Tibial nerve (tissue), 4 donors: ENCODE measurements at regions not wholly inside any gene's neighbourhood (a gene's known extent, or its start where the extent isn't known, plus 50 kb on each side); places are given as distances from the start of the nearest gene placed in this dataset.
A peak's percentile ranks its signal among the peaks of the same experiment; 100 is the strongest.
"Not testable (repeated sequence)": the region's sequence is repeated elsewhere in the genome, so short reads cannot be mapped to it uniquely, and the experiment has no call there.

Experiments used
- DNase-seq, 2 donors: peaks; one replicate each; pipeline ENCODE4 v3.0.0-alpha.2; 2019; ENCODE audit warnings: low spot score in 2 of 2
- H3K27ac ChIP-seq, 4 donors: fragments of 200-600 bp; sonication (generic) in 3 of 4; one replicate each; pipeline ENCODE4 v1.5.1; 2017 to 2019; ENCODE audit warnings: mild to moderate bottlenecking in 1 of 4
- H3K27me3 ChIP-seq, 2 donors: fragments of 200-600 bp; sonication (generic) in 1 of 2; one replicate each; pipeline versions ENCODE4 v1.5.1 to v1.6.0; 2017 to 2019
- H3K36me3 ChIP-seq, 3 donors: fragments of 200-600 bp; sonication (generic); one replicate each; pipeline ENCODE4 v1.5.1; 2018 to 2019
- H3K4me1 ChIP-seq, 4 donors: fragments of 200-600 bp; sonication (generic) in 3 of 4; one replicate each; pipeline ENCODE4 v1.5.1; 2017 to 2019
- H3K4me3 ChIP-seq, 4 donors: fragments of 200-600 bp; sonication (generic) in 3 of 4; one replicate each; pipeline ENCODE4 v1.5.1; 2017 to 2019; ENCODE audit warnings: mild to moderate bottlenecking in 1 of 4, moderate library complexity in 1 of 4
- H3K9me3 ChIP-seq, 4 donors: fragments of 200-600 bp; sonication (generic) in 3 of 4; one replicate each; pipeline ENCODE4 v1.5.1; 2017 to 2019
- EP300 ChIP-seq, 2 donors: sonication (generic); formaldehyde crosslinking; IDR thresholded peaks; one replicate each; pipeline ENCODE4 v1.6.1; 2017; ENCODE audit warnings: antibody characterized with exemption in 2 of 2, mild to moderate bottlenecking in 1 of 2
- POLR2A ChIP-seq, 2 donors: fragments of 450-650 bp; IDR thresholded peaks; one replicate each; pipeline ENCODE4 v1.6.1; 2017; ENCODE audit warnings: antibody characterized with exemption in 2 of 2, mild to moderate bottlenecking in 2 of 2, moderate library complexity in 2 of 2
- WGBS, 2 donors: methylation state at CpG; one replicate each; pipeline ENCODE4 v1.1.5; 2018; 5-methylcytosine and 5-hydroxymethylcytosine counted together
- TF ChIP-seq, protein P1 (sequence below), 5 experiments: fragments of 200-600 bp in 3 of 5; fragments of 450-650 bp in 2 of 5; sonication (generic) in 3 of 5; IDR thresholded peaks; one replicate each; pipeline ENCODE4 v1.5.1; 2016 to 2019; ENCODE audit warnings: antibody characterized with exemption in 5 of 5, mild to moderate bottlenecking in 3 of 5, moderate library complexity in 2 of 5

DNA sequence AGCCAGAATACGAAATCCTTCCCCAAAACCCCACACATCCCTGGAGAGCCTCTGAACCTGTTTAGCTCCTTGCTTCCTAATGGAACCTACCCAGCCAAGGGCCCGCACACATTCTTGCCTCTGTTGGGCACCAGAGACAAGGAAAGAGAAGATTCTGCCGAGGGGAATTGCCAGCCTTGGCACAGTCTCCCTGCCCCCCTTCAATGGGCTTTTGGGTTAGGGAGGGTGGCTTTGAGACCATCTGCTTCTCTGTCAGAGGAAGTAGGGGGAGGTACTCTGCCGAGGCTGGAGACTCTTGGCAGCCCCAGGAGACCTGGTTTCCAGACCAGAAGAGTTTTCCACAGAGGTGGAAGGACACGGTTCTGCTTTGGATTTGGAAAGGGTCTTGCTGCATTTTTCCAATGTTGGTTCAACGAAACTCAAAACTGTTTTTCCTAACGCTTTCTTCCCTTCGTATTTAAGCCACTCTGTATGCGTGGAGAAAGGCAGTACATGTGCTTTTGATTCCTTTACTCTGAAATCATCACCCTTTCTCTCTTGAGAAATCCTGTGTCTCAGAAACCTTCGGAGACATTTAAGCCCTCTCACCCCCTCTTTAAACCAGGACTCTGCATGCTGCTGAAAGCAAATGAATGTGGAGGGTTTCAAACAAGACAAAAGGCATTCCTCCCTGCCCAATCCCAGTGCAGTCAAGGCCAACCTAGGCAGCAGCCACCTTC lies 78.8 kb upstream of the PRR23C start:
- Histone ChIP-seq H3K36me3 (no peaks in the 10 kb centered on the region), H3K27ac (no peak overlapping the region), H3K9me3 (no peaks in the 10 kb centered on the region), H3K27me3 (no peaks in the 10 kb centered on the region), H3K4me1 (no peaks in the 10 kb centered on the region), H3K4me3 (no peak overlapping the region)
- TF ChIP-seq EP300 (IDR thresholded peaks at IDR 0.05) (no peak), POLR2A (IDR thresholded peaks at IDR 0.05) (no peak)
- TF ChIP-seq, protein P1, sequence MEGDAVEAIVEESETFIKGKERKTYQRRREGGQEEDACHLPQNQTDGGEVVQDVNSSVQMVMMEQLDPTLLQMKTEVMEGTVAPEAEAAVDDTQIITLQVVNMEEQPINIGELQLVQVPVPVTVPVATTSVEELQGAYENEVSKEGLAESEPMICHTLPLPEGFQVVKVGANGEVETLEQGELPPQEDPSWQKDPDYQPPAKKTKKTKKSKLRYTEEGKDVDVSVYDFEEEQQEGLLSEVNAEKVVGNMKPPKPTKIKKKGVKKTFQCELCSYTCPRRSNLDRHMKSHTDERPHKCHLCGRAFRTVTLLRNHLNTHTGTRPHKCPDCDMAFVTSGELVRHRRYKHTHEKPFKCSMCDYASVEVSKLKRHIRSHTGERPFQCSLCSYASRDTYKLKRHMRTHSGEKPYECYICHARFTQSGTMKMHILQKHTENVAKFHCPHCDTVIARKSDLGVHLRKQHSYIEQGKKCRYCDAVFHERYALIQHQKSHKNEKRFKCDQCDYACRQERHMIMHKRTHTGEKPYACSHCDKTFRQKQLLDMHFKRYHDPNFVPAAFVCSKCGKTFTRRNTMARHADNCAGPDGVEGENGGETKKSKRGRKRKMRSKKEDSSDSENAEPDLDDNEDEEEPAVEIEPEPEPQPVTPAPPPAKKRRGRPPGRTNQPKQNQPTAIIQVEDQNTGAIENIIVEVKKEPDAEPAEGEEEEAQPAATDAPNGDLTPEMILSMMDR (IDR thresholded peaks at IDR 0.05): no peak
- peak in 1 of 2 donors; percentile 1 for DNase-seq
- 65 to 73% methylated on average over 10 of the region's 10 CpGs for WGBS, 2 donors

DNA sequence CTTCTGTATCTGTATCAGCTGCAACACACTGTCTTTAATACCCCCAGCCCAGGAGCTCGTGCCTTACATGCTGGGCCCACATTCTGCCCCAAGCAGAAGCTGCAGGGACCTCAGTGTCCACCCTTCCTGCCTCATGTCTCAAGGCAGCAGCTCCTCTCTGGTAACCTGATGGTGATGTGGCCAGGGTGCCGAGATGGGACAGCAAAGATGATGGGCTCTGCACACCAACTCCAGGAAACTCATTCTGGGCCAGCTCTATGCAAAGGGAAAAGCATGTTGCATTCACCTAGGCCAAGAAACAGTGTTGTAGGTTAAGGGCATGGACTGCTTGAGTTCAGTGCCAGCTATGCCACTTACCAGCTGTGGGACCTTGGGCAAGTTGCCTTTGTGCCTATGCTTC lies 79.5 kb upstream of the PRR23C start:
- no peak overlapping the region for H3K4me3 ChIP-seq
- no peaks in the 10 kb centered on the region for H3K4me1 ChIP-seq
- 74 to 92% methylated on average over 2 of the region's 2 CpGs for WGBS, 2 donors
- TF ChIP-seq, protein P1 (IDR thresholded peaks at IDR 0.05): no peak
- TF ChIP-seq EP300 (IDR thresholded peaks at IDR 0.05) (no peak), POLR2A (IDR thresholded peaks at IDR 0.05) (no peak)
- no peaks in the 10 kb centered on the region for H3K9me3 ChIP-seq
- H3K27ac ChIP-seq: no peak overlapping the region
- no peaks in the 10 kb centered on the region for H3K27me3 ChIP-seq
- no peak for DNase-seq
- no peaks in the 10 kb centered on the region for H3K36me3 ChIP-seq

DNA sequence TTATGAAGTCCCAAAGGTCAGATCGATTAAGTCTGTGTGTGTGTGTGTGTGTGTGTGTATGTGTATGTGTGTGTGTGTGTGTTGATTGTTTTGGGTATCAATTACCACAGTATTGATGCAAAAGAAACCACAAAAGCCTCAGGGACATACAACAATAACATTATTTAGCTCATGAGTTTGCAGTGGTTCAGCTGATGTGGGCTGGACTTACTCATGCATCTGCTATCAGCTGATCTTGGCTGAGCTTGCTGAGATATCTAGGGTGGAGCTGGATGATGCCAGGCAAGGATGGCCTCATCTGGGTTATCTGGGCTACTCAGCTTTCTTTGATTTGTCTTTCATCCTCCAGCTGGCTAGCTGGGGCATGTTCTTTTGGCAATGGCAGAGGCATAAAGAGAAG lies 82.4 kb upstream of the PRR23C start:
- no peak overlapping the region for H3K27ac ChIP-seq
- WGBS, 2 donors: 50 to 60% methylated on average over 1 of the region's 1 CpG
- no peak for TF ChIP-seq EP300 (IDR thresholded peaks at IDR 0.05)
- TF ChIP-seq, protein P1 (IDR thresholded peaks at IDR 0.05): no peak
- H3K36me3 ChIP-seq: no peaks in the 10 kb centered on the region
- no peak for DNase-seq
- H3K27me3 ChIP-seq: no peaks in the 10 kb centered on the region
- no peak overlapping the region for H3K4me3 ChIP-seq
- no peaks in the 10 kb centered on the region for H3K9me3 ChIP-seq
- H3K4me1 ChIP-seq: no peaks in the 10 kb centered on the region

DNA sequence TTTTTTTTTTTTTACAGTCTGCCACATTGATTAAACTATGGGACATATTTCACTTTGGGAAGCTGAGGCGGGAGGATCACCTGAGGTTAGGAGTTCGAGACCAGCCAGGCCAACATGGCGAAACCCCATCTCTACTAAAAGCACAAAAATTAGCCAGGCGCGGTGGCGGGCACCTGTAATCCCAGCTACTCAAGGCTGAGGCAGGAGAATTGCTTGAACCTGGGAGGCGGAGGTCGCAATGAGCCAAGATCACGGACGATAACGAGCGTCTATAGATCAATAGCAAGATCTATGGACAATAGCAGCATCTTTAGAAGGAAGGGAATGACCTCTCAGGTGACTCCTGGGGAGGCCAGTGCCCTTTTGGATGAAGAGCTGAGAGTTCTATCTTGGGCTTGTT lies 82.9 kb upstream of the PRR23C start:
- 94 to 99% methylated on average over 12 of the region's 12 CpGs for WGBS, 2 donors
- not testable (repeated sequence) for DNase-seq, H3K4me3 ChIP-seq, H3K36me3 ChIP-seq, H3K4me1 ChIP-seq, H3K27ac ChIP-seq, H3K9me3 ChIP-seq, H3K27me3 ChIP-seq

DNA sequence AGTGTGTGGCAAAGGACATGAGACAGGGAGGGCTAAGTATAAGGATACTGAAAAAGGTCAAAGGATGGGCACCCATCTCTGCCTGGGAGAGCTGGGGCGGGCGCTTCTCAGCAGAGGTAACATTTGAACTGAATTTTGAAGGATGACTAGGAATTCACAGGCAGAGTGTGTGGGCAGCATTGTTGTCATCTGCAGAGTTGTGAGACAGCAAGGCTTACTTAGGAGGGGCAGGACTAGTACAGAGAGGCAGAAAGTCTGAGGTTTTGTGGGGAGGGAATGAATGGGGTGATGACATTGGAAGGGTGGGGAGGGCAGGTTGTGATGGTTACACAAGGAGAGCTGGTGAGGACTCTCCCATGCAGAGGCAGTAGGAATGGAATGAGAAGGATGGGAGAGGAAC lies 84.1 kb upstream of the PRR23C start:
- no peaks in the 10 kb centered on the region for H3K27me3 ChIP-seq
- TF ChIP-seq EP300 (IDR thresholded peaks at IDR 0.05) (no peak), POLR2A (IDR thresholded peaks at IDR 0.05) (no peak)
- TF ChIP-seq, protein P1 (IDR thresholded peaks at IDR 0.05): no peak
- no peaks in the 10 kb centered on the region for H3K36me3 ChIP-seq
- H3K4me3 ChIP-seq: no peak overlapping the region
- no peak for DNase-seq
- no peaks in the 10 kb centered on the region for H3K4me1 ChIP-seq
- 98% methylated on average over 2 of the region's 2 CpGs for WGBS, 2 donors
- H3K9me3 ChIP-seq: no peaks in the 10 kb centered on the region
- no peak overlapping the region for H3K27ac ChIP-seq

DNA sequence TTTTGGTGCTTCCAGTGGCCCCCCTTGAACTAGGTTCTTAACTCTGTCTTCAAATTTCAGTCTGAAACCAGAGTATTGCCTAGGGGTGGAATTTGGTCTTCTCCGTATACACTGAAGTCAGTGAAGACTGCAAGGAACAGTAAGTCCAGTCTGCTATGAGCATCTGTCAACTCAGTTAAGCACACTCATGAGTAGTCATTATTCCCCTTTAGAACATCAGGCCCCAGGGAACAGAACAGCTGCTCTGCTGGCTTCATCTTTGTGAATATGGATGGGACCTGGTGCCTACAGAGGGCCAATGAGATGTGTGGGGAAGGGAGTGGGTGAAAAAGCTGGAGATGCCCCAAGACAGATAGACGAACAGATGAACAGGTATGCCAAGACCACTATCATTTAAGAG lies 85.2 kb upstream of the PRR23C start:
- 76 to 86% methylated on average over 2 of the region's 2 CpGs for WGBS, 2 donors
- Histone ChIP-seq H3K4me1 (no peaks in the 10 kb centered on the region), H3K36me3 (no peaks in the 10 kb centered on the region), H3K9me3 (no peaks in the 10 kb centered on the region), H3K27me3 (no peaks in the 10 kb centered on the region), H3K4me3 (no peak overlapping the region), H3K27ac (no peak overlapping the region)
- TF ChIP-seq POLR2A (IDR thresholded peaks at IDR 0.05) (no peak), EP300 (IDR thresholded peaks at IDR 0.05) (no peak)
- TF ChIP-seq, protein P1 (IDR thresholded peaks at IDR 0.05): no peak
- no peak for DNase-seq
